Lower lobe of right lung (tissue), 2 donors: ENCODE measurements at regions not wholly inside any gene's neighbourhood (a gene's known extent, or its start where the extent isn't known, plus 50 kb on each side); places are given as distances from the start of the nearest gene placed in this dataset.
A peak's percentile ranks its signal among the peaks of the same experiment; 100 is the strongest.

Source experiments
- ATAC-seq, 2 donors: fragments of 200-7000 bp; cut with Tn5 transposase; one replicate each; pipeline ENCODE4 v1.9.1; 2020 to 2022; ENCODE audit warnings: mild to moderate bottlenecking in 2 of 2, moderate library complexity in 2 of 2
- DNase-seq: peaks from one replicate; pipeline ENCODE4 v3.0.0-alpha.2; 2020
- H3K27ac ChIP-seq: fragments of 200-600 bp; one replicate; pipeline ENCODE4 v1.8.0; 2022
- H3K27me3 ChIP-seq: fragments of 200-600 bp; one replicate; pipeline ENCODE4 v1.8.0; 2022; ENCODE audit warnings: low read depth
- H3K36me3 ChIP-seq: fragments of 200-600 bp; one replicate; pipeline ENCODE4 v1.8.0; 2022; ENCODE audit warnings: mild to moderate bottlenecking
- H3K4me1 ChIP-seq: fragments of 200-600 bp; one replicate; pipeline ENCODE4 v1.8.0; 2022
- H3K4me3 ChIP-seq: fragments of 200-600 bp; one replicate; pipeline ENCODE4 v1.8.0; 2022; ENCODE audit warnings: mild to moderate bottlenecking
- H3K9me3 ChIP-seq: fragments of 200-600 bp; one replicate; pipeline ENCODE4 v1.8.0; 2022
- CTCF ChIP-seq: fragments of 200-600 bp; IDR thresholded peaks from one replicate; pipeline ENCODE4 v1.8.0; 2022; ENCODE audit warnings: antibody characterized with exemption, mild to moderate bottlenecking
- intact Hi-C: fragments of 100-400 bp; cut with DNase I; formaldehyde crosslinking; loops from one replicate; pipeline ENCODE4 v1.11.0; 2022
- donor health status: DM: no; HTN: yes; CAD: no; lungs with severe emphysema.

GRCh38 chr10:70966646-70967553 lies 78.5 kb upstream of the PCBD1 start:
- peaks cover 3% of the 10 kb centered on the region for H3K9me3 ChIP-seq
- H3K4me1 ChIP-seq, result no peaks in the 10 kb centered on the region
- no peaks in the 10 kb centered on the region for H3K27me3 ChIP-seq
- no peak overlapping the region for H3K4me3 ChIP-seq
- DNase-seq (no peak), ATAC-seq (no peak)
- H3K36me3 ChIP-seq, result no peaks in the 10 kb centered on the region
- no peak for TF ChIP-seq CTCF
- intact Hi-C loops, result no loop called here
- H3K27ac ChIP-seq, result no peak overlapping the region

GRCh38 chr10:70967591-70968587 lies 79.5 kb upstream of the PCBD1 start:
- Histone ChIP-seq H3K9me3 (peaks cover 7% of the 10 kb centered on the region), H3K36me3 (no peaks in the 10 kb centered on the region), H3K27me3 (no peaks in the 10 kb centered on the region), H3K4me1 (no peaks in the 10 kb centered on the region), H3K4me3 (no peak overlapping the region), H3K27ac (no peak overlapping the region)
- DNase-seq, result no peak
- ATAC-seq, result peak in 1 of 2 donors; percentile 9
- intact Hi-C loops, result no loop called here
- no peak for TF ChIP-seq CTCF

- Histone ChIP-seq H3K27me3 (no peaks in the 10 kb centered on the region), H3K36me3 (no peaks in the 10 kb centered on the region), H3K27ac (no peak overlapping the region), H3K9me3 (peaks cover 7% of the 10 kb centered on the region), H3K4me1 (no peaks in the 10 kb centered on the region), H3K4me3 (no peak overlapping the region)
- DNase-seq (no peak), ATAC-seq (no peak)
- TF ChIP-seq CTCF, result no peak
- intact Hi-C loops, result no loop called here
These were observed 80.8 kb upstream of the PCBD1 start for GRCh38 chr10:70969188-70969587.

GRCh38 chr10:70970830-70971229 lies 82.5 kb upstream of the PCBD1 start:
- intact Hi-C loops, result no loop called here
- TF ChIP-seq CTCF, result no peak
- Histone ChIP-seq H3K27ac (no peak overlapping the region), H3K27me3 (no peaks in the 10 kb centered on the region), H3K36me3 (no peaks in the 10 kb centered on the region), H3K4me1 (no peaks in the 10 kb centered on the region), H3K9me3 (peaks cover 7% of the 10 kb centered on the region), H3K4me3 (no peak overlapping the region)
- DNase-seq (no peak), ATAC-seq (no peak)

- no peak for TF ChIP-seq CTCF
- Histone ChIP-seq H3K36me3 (no peaks in the 10 kb centered on the region), H3K27ac (no peak overlapping the region), H3K4me1 (no peaks in the 10 kb centered on the region), H3K4me3 (no peak overlapping the region), H3K27me3 (no peaks in the 10 kb centered on the region), H3K9me3 (peaks cover 7% of the 10 kb centered on the region)
- ATAC-seq (no peak), DNase-seq (no peak)
- intact Hi-C loops, result no loop called here
These were observed 84.9 kb upstream of the PCBD1 start for GRCh38 chr10:70973275-70973674.
